ENCODE measurements at regions not wholly inside any gene's neighbourhood (a gene's known extent, or its start where the extent isn't known, plus 50 kb on each side); places are given as distances from the start of the nearest gene placed in this dataset.
"Not testable (repeated sequence)": the region's sequence is repeated elsewhere in the genome, so short reads cannot be mapped to it uniquely, and the experiment has no call there.

- no peak for DNase-seq (ENCODE audit: low read depth in 6 of 9, low spot score in 9 of 9)
- Histone ChIP-seq H3K36me3 (ENCODE audit: control insufficient read depth in 2 of 2, insufficient read depth in 2 of 2, low read length in 1 of 2) (no peaks in the 10 kb centered on the region), H3K27me3 (ENCODE audit: control insufficient read depth in 2 of 2, insufficient read depth in 1 of 2, low read length in 1 of 2) (no peaks in the 10 kb centered on the region), H3K4me1 (ENCODE audit: control insufficient read depth in 2 of 2, insufficient read depth in 2 of 2, low read length in 2 of 2) (no peaks in the 10 kb centered on the region), H3K9me3 (ENCODE audit: control insufficient read depth in 2 of 2, insufficient read depth in 1 of 2, low read length in 1 of 2) (peaks cover 12 to 38% of the 10 kb centered on the region in 2 donors), H3K4me3 (ENCODE audit: low read length in 2 of 2) (no peak overlapping the region), H3K27ac (ENCODE audit: low read depth in 1 of 2, low read length in 1 of 2) (no peak overlapping the region)
Observed at GRCh38 chr21:9008636-9009035, 1512.7 kb upstream of the TPTE start.

- H3K27me3 ChIP-seq (ENCODE audit: control insufficient read depth in 2 of 2, insufficient read depth in 1 of 2, low read length in 1 of 2); H3K36me3 ChIP-seq (ENCODE audit: control insufficient read depth in 2 of 2, insufficient read depth in 2 of 2, low read length in 1 of 2); H3K4me1 ChIP-seq (ENCODE audit: control insufficient read depth in 2 of 2, insufficient read depth in 2 of 2, low read length in 2 of 2); H3K27ac ChIP-seq (ENCODE audit: low read depth in 1 of 2, low read length in 1 of 2); DNase-seq (ENCODE audit: low read depth in 6 of 9, low spot score in 9 of 9); H3K4me3 ChIP-seq (ENCODE audit: low read length in 2 of 2): not testable (repeated sequence)
- peaks cover 12 to 40% of the 10 kb centered on the region in 2 donors for H3K9me3 ChIP-seq (ENCODE audit: control insufficient read depth in 2 of 2, insufficient read depth in 1 of 2, low read length in 1 of 2)
- WGBS: 56% methylated on average over 3 of the region's 3 CpGs
Observed at GRCh38 chr21:9009267-9010016, 1511.9 kb upstream of the TPTE start.

GRCh38 chr21:9010121-9010795, 1511.1 kb upstream of the TPTE start:
- H3K36me3 ChIP-seq (ENCODE audit: control insufficient read depth in 2 of 2, insufficient read depth in 2 of 2, low read length in 1 of 2); DNase-seq (ENCODE audit: low read depth in 6 of 9, low spot score in 9 of 9); H3K27me3 ChIP-seq (ENCODE audit: control insufficient read depth in 2 of 2, insufficient read depth in 1 of 2, low read length in 1 of 2); H3K27ac ChIP-seq (ENCODE audit: low read depth in 1 of 2, low read length in 1 of 2); H3K4me1 ChIP-seq (ENCODE audit: control insufficient read depth in 2 of 2, insufficient read depth in 2 of 2, low read length in 2 of 2); H3K4me3 ChIP-seq (ENCODE audit: low read length in 2 of 2): not testable (repeated sequence)
- WGBS: 28% methylated on average over 4 of the region's 4 CpGs
- H3K9me3 ChIP-seq (ENCODE audit: control insufficient read depth in 2 of 2, insufficient read depth in 1 of 2, low read length in 1 of 2): peaks cover 13 to 38% of the 10 kb centered on the region in 2 donors

- H3K27me3 ChIP-seq (ENCODE audit: control insufficient read depth in 2 of 2, insufficient read depth in 1 of 2, low read length in 1 of 2); H3K4me1 ChIP-seq (ENCODE audit: control insufficient read depth in 2 of 2, insufficient read depth in 2 of 2, low read length in 2 of 2); H3K27ac ChIP-seq (ENCODE audit: low read depth in 1 of 2, low read length in 1 of 2); DNase-seq (ENCODE audit: low read depth in 6 of 9, low spot score in 9 of 9); H3K36me3 ChIP-seq (ENCODE audit: control insufficient read depth in 2 of 2, insufficient read depth in 2 of 2, low read length in 1 of 2); H3K4me3 ChIP-seq (ENCODE audit: low read length in 2 of 2): not testable (repeated sequence)
- 71% methylated on average over 3 of the region's 3 CpGs for WGBS
- H3K9me3 ChIP-seq (ENCODE audit: control insufficient read depth in 2 of 2, insufficient read depth in 1 of 2, low read length in 1 of 2): peaks cover 16 to 42% of the 10 kb centered on the region in 2 donors
Observed at GRCh38 chr21:9010936-9011890, 1510.2 kb upstream of the TPTE start.

- not testable (repeated sequence) for H3K27me3 ChIP-seq (ENCODE audit: control insufficient read depth in 2 of 2, insufficient read depth in 1 of 2, low read length in 1 of 2)
Observed at GRCh38 chr21:9011916-9012315, 1509.5 kb upstream of the TPTE start.

GRCh38 chr21:9013502-9014242, 1507.7 kb upstream of the TPTE start:
- DNase-seq (ENCODE audit: low read depth in 6 of 9, low spot score in 9 of 9); H3K4me1 ChIP-seq (ENCODE audit: control insufficient read depth in 2 of 2, insufficient read depth in 2 of 2, low read length in 2 of 2); H3K27ac ChIP-seq (ENCODE audit: low read depth in 1 of 2, low read length in 1 of 2); H3K27me3 ChIP-seq (ENCODE audit: control insufficient read depth in 2 of 2, insufficient read depth in 1 of 2, low read length in 1 of 2); H3K36me3 ChIP-seq (ENCODE audit: control insufficient read depth in 2 of 2, insufficient read depth in 2 of 2, low read length in 1 of 2); H3K4me3 ChIP-seq (ENCODE audit: low read length in 2 of 2): not testable (repeated sequence)
- H3K9me3 ChIP-seq (ENCODE audit: control insufficient read depth in 2 of 2, insufficient read depth in 1 of 2, low read length in 1 of 2): peaks cover 17 to 40% of the 10 kb centered on the region in 2 donors
- WGBS: 71% methylated on average over 8 of the region's 8 CpGs

More at GRCh38 chr21:9011916-9012315, 1509.5 kb upstream of the TPTE start:
- not testable (repeated sequence) for H3K27ac ChIP-seq (ENCODE audit: low read depth in 1 of 2, low read length in 1 of 2); DNase-seq (ENCODE audit: low read depth in 6 of 9, low spot score in 9 of 9); H3K36me3 ChIP-seq (ENCODE audit: control insufficient read depth in 2 of 2, insufficient read depth in 2 of 2, low read length in 1 of 2); H3K4me1 ChIP-seq (ENCODE audit: control insufficient read depth in 2 of 2, insufficient read depth in 2 of 2, low read length in 2 of 2); H3K4me3 ChIP-seq (ENCODE audit: low read length in 2 of 2)
- WGBS: 49% methylated on average over 4 of the region's 4 CpGs
- H3K9me3 ChIP-seq (ENCODE audit: control insufficient read depth in 2 of 2, insufficient read depth in 1 of 2, low read length in 1 of 2): peaks cover 15 to 42% of the 10 kb centered on the region in 2 donors

GRCh38 chr21:9014243-9014734, 1507.1 kb upstream of the TPTE start:
- 78% methylated on average over 7 of the region's 7 CpGs for WGBS
- not testable (repeated sequence) for H3K27me3 ChIP-seq (ENCODE audit: control insufficient read depth in 2 of 2, insufficient read depth in 1 of 2, low read length in 1 of 2); DNase-seq (ENCODE audit: low read depth in 6 of 9, low spot score in 9 of 9); H3K36me3 ChIP-seq (ENCODE audit: control insufficient read depth in 2 of 2, insufficient read depth in 2 of 2, low read length in 1 of 2); H3K4me1 ChIP-seq (ENCODE audit: control insufficient read depth in 2 of 2, insufficient read depth in 2 of 2, low read length in 2 of 2); H3K4me3 ChIP-seq (ENCODE audit: low read length in 2 of 2); H3K27ac ChIP-seq (ENCODE audit: low read depth in 1 of 2, low read length in 1 of 2)
- peaks cover 18 to 36% of the 10 kb centered on the region in 2 donors for H3K9me3 ChIP-seq (ENCODE audit: control insufficient read depth in 2 of 2, insufficient read depth in 1 of 2, low read length in 1 of 2)

- peaks cover 18 to 33% of the 10 kb centered on the region in 2 donors for H3K9me3 ChIP-seq (ENCODE audit: control insufficient read depth in 2 of 2, insufficient read depth in 1 of 2, low read length in 1 of 2)
Observed at GRCh38 chr21:9015483-9016197, 1505.7 kb upstream of the TPTE start.

More at GRCh38 chr21:9015483-9016197, 1505.7 kb upstream of the TPTE start:
- H3K4me1 ChIP-seq (ENCODE audit: control insufficient read depth in 2 of 2, insufficient read depth in 2 of 2, low read length in 2 of 2); H3K4me3 ChIP-seq (ENCODE audit: low read length in 2 of 2); H3K27ac ChIP-seq (ENCODE audit: low read depth in 1 of 2, low read length in 1 of 2); H3K36me3 ChIP-seq (ENCODE audit: control insufficient read depth in 2 of 2, insufficient read depth in 2 of 2, low read length in 1 of 2); H3K27me3 ChIP-seq (ENCODE audit: control insufficient read depth in 2 of 2, insufficient read depth in 1 of 2, low read length in 1 of 2): not testable (repeated sequence)
- peak in 1 of 9 donors; percentile 1 for DNase-seq (ENCODE audit: low read depth in 6 of 9, low spot score in 9 of 9)
- 74% methylated on average over 7 of the region's 8 CpGs for WGBS
